HepG2 (cell line): ENCODE measurements at regions not wholly inside any gene's neighbourhood (a gene's known extent, or its start where the extent isn't known, plus 50 kb on each side); places are given as distances from the start of the nearest gene placed in this dataset.

Experiments used
- E2F1 ChIP-seq: sonication (generic); formaldehyde crosslinking; IDR thresholded peaks from 2 replicates; pipeline ENCODE4 v1.5.0; 2020; ENCODE audit warnings: missing genetic modification reagents
- FOXK2 ChIP-seq: fragments of 450-650 bp; IDR thresholded peaks from 2 replicates; pipeline ENCODE4 v1.6.1; 2016
- MTF1 ChIP-seq: sonication (generic); formaldehyde crosslinking; IDR thresholded peaks from 2 replicates; pipeline ENCODE4 v1.5.0; 2020; ENCODE audit warnings: missing genetic modification reagents
- MXD3 ChIP-seq: IDR thresholded peaks from 2 replicates; pipeline ENCODE4 v1.6.1; 2016; ENCODE audit warnings: mild to moderate bottlenecking, missing biosample characterization, missing genetic modification reagents
- MXI1 ChIP-seq: IDR thresholded peaks from 3 replicates; pipeline ENCODE4 v1.6.1; 2012; ENCODE audit warnings: low read depth, low read length, inconsistent platforms, borderline replicate concordance
- PRMT3 ChIP-seq: sonication (generic); formaldehyde crosslinking; IDR thresholded peaks from 2 replicates; pipeline ENCODE4 v1.8.1; 2022; ENCODE audit warnings: low read depth, mild to moderate bottlenecking, moderate library complexity, missing genetic modification reagents, borderline replicate concordance
- TBP ChIP-seq: sonication (generic); formaldehyde crosslinking; IDR thresholded peaks from 2 replicates; pipeline ENCODE4 v1.5.0; 2020; ENCODE audit warnings: missing genetic modification reagents
- ZHX1 ChIP-seq: sonication (generic); formaldehyde crosslinking; IDR thresholded peaks from 2 replicates; pipeline ENCODE4 v1.8.1; 2022; ENCODE audit warnings: low read depth, mild to moderate bottlenecking, missing genetic modification reagents
- ZNF441 ChIP-seq: sonication (generic); formaldehyde crosslinking; IDR thresholded peaks from 2 replicates; pipeline ENCODE4 v1.7.0; 2021; ENCODE audit warnings: missing genetic modification reagents, borderline replicate concordance
- ZNF512 ChIP-seq: sonication (generic); formaldehyde crosslinking; IDR thresholded peaks from 2 replicates; pipeline ENCODE4 v1.4.0; 2020; ENCODE audit warnings: mild to moderate bottlenecking, missing genetic modification reagents
- ZNF788 ChIP-seq: sonication (generic); formaldehyde crosslinking; IDR thresholded peaks from 2 replicates; pipeline ENCODE4 v1.5.0; 2020; ENCODE audit warnings: mild to moderate bottlenecking, missing genetic modification reagents, borderline replicate concordance
- TF ChIP-seq, protein P1 (sequence below): sonication (generic); formaldehyde crosslinking; IDR thresholded peaks from 2 replicates; pipeline ENCODE4 v1.9.0; 2021; ENCODE audit warnings: mild to moderate bottlenecking, missing genetic modification reagents

DNA sequence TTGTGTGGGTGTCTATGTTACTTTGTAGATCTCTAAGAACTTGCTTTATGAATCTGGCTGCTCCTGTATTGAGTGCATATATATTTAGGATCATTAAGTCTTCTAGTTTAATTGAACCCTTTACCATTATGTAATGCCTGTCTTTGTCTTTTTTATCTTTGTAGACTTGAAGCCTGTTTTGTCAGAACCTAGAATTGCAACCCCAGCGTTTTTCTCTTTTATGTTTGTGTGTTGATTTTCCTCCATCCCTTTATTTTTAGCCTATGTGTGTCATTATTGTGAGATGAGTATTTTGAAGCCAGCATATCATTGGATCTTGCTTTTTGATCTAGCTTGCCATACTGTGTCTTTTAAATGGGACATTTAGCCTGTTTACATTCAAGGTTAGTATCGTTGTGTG lies 573.2 kb downstream of the BRINP3 start:
- no peak for TF ChIP-seq TBP (CRISPR knock-in tag)
- TF ChIP-seq MXD3: no peak
- TF ChIP-seq, protein P1, sequence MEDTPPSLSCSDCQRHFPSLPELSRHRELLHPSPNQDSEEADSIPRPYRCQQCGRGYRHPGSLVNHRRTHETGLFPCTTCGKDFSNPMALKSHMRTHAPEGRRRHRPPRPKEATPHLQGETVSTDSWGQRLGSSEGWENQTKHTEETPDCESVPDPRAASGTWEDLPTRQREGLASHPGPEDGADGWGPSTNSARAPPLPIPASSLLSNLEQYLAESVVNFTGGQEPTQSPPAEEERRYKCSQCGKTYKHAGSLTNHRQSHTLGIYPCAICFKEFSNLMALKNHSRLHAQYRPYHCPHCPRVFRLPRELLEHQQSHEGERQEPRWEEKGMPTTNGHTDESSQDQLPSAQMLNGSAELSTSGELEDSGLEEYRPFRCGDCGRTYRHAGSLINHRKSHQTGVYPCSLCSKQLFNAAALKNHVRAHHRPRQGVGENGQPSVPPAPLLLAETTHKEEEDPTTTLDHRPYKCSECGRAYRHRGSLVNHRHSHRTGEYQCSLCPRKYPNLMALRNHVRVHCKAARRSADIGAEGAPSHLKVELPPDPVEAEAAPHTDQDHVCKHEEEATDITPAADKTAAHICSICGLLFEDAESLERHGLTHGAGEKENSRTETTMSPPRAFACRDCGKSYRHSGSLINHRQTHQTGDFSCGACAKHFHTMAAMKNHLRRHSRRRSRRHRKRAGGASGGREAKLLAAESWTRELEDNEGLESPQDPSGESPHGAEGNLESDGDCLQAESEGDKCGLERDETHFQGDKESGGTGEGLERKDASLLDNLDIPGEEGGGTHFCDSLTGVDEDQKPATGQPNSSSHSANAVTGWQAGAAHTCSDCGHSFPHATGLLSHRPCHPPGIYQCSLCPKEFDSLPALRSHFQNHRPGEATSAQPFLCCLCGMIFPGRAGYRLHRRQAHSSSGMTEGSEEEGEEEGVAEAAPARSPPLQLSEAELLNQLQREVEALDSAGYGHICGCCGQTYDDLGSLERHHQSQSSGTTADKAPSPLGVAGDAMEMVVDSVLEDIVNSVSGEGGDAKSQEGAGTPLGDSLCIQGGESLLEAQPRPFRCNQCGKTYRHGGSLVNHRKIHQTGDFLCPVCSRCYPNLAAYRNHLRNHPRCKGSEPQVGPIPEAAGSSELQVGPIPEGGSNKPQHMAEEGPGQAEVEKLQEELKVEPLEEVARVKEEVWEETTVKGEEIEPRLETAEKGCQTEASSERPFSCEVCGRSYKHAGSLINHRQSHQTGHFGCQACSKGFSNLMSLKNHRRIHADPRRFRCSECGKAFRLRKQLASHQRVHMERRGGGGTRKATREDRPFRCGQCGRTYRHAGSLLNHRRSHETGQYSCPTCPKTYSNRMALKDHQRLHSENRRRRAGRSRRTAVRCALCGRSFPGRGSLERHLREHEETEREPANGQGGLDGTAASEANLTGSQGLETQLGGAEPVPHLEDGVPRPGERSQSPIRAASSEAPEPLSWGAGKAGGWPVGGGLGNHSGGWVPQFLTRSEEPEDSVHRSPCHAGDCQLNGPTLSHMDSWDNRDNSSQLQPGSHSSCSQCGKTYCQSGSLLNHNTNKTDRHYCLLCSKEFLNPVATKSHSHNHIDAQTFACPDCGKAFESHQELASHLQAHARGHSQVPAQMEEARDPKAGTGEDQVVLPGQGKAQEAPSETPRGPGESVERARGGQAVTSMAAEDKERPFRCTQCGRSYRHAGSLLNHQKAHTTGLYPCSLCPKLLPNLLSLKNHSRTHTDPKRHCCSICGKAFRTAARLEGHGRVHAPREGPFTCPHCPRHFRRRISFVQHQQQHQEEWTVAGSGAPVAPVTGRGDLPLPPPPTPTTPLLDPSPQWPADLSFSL (CRISPR knock-in tag): no peak
- no peak for TF ChIP-seq ZNF441
- no peak for TF ChIP-seq E2F1 (CRISPR knock-in tag)
- TF ChIP-seq ZNF788 (CRISPR knock-in tag): no peak
- no peak for TF ChIP-seq PRMT3 (CRISPR knock-in tag)
- TF ChIP-seq ZHX1 (CRISPR knock-in tag): no peak
- no peak for TF ChIP-seq FOXK2
- no peak for TF ChIP-seq ZNF512
- no peak for TF ChIP-seq MXI1
- no peak for TF ChIP-seq MTF1
